OCI-LY7 (cell line): ENCODE measurements at regions not wholly inside any gene's neighbourhood (a gene's known extent, or its start where the extent isn't known, plus 50 kb on each side); places are given as distances from the start of the nearest gene placed in this dataset.
"Not testable (repeated sequence)": the region's sequence is repeated elsewhere in the genome, so short reads cannot be mapped to it uniquely, and the experiment has no call there.

Source experiments
- BruUV-seq: library from RNA; stranded (reverse); fragments of 400-500 nt; replicated peaks from 2 replicates; lab custom pipeline; 2021; lab: Mats Ljungman, UMichigan
- CTCF ChIA-PET: fragments of 300-600 bp; sonication (Branson Sonifier 250); formaldehyde crosslinking; loops from one replicate; lab custom pipeline; 2022; ENCODE audit warnings: antibody characterized with exemption; ENCODE audit not compliant: unreplicated experiment; lab: Charles Lee
- POLR2A ChIA-PET: fragments of 300-600 bp; sonication (Branson Sonifier 250); formaldehyde crosslinking; loops from one replicate; lab custom pipeline; 2022; ENCODE audit warnings: antibody characterized with exemption; lab: Charles Lee
- DNase-seq: peaks from one replicate; pipeline ENCODE4 v3.0.0-alpha.2; 2015; ENCODE audit warnings: low spot score
- H2AFZ ChIP-seq: fragments of 200-600 bp; sonication (generic), shearing (Covaris generic); 2 replicates; pipeline ENCODE4 v1.6.1; 2014; ENCODE audit warnings: mild to moderate bottlenecking, antibody characterized with exemption, low read length, moderate library complexity
- H3K27ac ChIP-seq: fragments of 200-600 bp; sonication (generic); 2 replicates; pipeline ENCODE4 v1.5.1; 2014; ENCODE audit warnings: mixed run types, low read depth, mild to moderate bottlenecking, moderate library complexity, low read length, inconsistent platforms; ENCODE audit not compliant: poor library complexity, severe bottlenecking
- H3K36me3 ChIP-seq: fragments of 200-600 bp; sonication (generic); 2 replicates; pipeline ENCODE4 v1.6.1; 2014; ENCODE audit warnings: mild to moderate bottlenecking, antibody characterized with exemption, low read length, moderate library complexity, mixed read lengths; ENCODE audit not compliant: insufficient read depth
- H3K4me1 ChIP-seq: fragments of 200-600 bp; sonication (generic); 2 replicates; pipeline ENCODE4 v1.5.1; 2014; ENCODE audit warnings: mild to moderate bottlenecking, low read length; ENCODE audit not compliant: insufficient read depth, poor library complexity, severe bottlenecking
- H3K4me2 ChIP-seq: fragments of 200-600 bp; sonication (generic); 2 replicates; pipeline ENCODE4 v1.6.1; 2014; ENCODE audit warnings: mild to moderate bottlenecking, low read length
- H3K4me3 ChIP-seq: fragments of 200-600 bp; sonication (generic); 2 replicates; pipeline ENCODE4 v1.5.1; 2014; ENCODE audit warnings: mild to moderate bottlenecking, low read depth, low read length; ENCODE audit not compliant: poor library complexity, severe bottlenecking
- H3K79me2 ChIP-seq: fragments of 200-600 bp; sonication (generic); 2 replicates; pipeline ENCODE4 v1.6.1; 2016; ENCODE audit warnings: low read depth, mild to moderate bottlenecking, low read length, moderate library complexity, mixed read lengths; ENCODE audit not compliant: insufficient read depth
- H3K9me2 ChIP-seq: fragments of 200-600 bp; sonication (generic); 2 replicates; pipeline ENCODE4 v1.6.1; 2016; ENCODE audit warnings: mild to moderate bottlenecking, low read length, mixed read lengths; ENCODE audit not compliant: insufficient read depth
- H3K9me3 ChIP-seq: fragments of 200-600 bp; sonication (generic); 2 replicates; pipeline ENCODE4 v1.6.1; 2014; ENCODE audit warnings: mild to moderate bottlenecking, mixed run types, low read length, mixed read lengths
- H4K20me1 ChIP-seq: fragments of 200-600 bp; sonication (generic); 2 replicates; pipeline ENCODE4 v1.6.1; 2014; ENCODE audit warnings: mild to moderate bottlenecking, antibody characterized with exemption, low read length, moderate library complexity, mixed read lengths; ENCODE audit not compliant: insufficient read depth
- EZH2phosphoT487 ChIP-seq: fragments of 200-600 bp; sonication (generic); IDR thresholded peaks from 2 replicates; pipeline ENCODE4 v1.6.1; 2018; ENCODE audit warnings: low read depth, borderline replicate concordance, mild to moderate bottlenecking, mixed run types, antibody characterized with exemption, low read length, moderate library complexity, mixed read lengths
- intact Hi-C: fragments of 100-400 bp; cut with micrococcal nuclease; formaldehyde crosslinking; loops from one replicate; pipeline ENCODE4 v1.10.0; 2022; ENCODE audit not compliant: unreplicated experiment
- TF ChIP-seq, protein P1 (sequence below): fragments of 200-600 bp; sonication (generic); conservative IDR thresholded peaks from 2 replicates; pipeline ENCODE4 v1.5.1; 2014; ENCODE audit warnings: mild to moderate bottlenecking, antibody characterized with exemption, low read length, moderate library complexity, mixed read lengths

DNA sequence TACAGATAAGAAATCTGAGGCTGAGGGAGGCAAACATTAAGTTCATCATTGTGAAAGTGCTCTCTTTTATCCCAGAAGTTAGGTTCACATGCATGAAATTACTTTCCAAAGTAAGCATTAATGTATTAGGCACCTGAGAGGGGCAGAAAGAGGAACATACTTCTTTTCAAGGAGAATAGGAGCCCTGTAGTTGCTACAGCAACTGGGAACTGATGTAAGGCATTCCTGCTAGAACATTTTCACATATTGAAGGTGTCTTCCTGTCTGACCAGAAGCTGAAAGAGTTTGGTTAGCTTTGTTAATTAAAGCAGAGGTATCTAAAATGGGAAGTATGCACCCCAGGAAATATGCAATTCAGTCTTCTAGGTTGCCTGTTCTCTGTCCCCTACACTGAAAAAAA is 65.5 kb upstream of the ZBTB20 start:
- no peaks in the 10 kb centered on the region for H3K9me2 ChIP-seq
- ChIA-PET CTCF (no interaction called here), POLR2A (no interaction called here)
- no peak for DNase-seq
- intact Hi-C loops = loop anchor here (10.0 kb wide), 1 partner anchor 602 kb away; no protein-coding TSS in a partner anchor
- no peaks in the 10 kb centered on the region for H4K20me1 ChIP-seq
- H3K4me1 ChIP-seq = no peaks in the 10 kb centered on the region
- no peaks in the 10 kb centered on the region for H3K36me3 ChIP-seq
- no TSS peak for BruUV-seq
- H3K27ac ChIP-seq = no peak overlapping the region
- no peak overlapping the region for H3K4me3 ChIP-seq
- H2AFZ ChIP-seq = no peak overlapping the region
- TF ChIP-seq, protein P1, sequence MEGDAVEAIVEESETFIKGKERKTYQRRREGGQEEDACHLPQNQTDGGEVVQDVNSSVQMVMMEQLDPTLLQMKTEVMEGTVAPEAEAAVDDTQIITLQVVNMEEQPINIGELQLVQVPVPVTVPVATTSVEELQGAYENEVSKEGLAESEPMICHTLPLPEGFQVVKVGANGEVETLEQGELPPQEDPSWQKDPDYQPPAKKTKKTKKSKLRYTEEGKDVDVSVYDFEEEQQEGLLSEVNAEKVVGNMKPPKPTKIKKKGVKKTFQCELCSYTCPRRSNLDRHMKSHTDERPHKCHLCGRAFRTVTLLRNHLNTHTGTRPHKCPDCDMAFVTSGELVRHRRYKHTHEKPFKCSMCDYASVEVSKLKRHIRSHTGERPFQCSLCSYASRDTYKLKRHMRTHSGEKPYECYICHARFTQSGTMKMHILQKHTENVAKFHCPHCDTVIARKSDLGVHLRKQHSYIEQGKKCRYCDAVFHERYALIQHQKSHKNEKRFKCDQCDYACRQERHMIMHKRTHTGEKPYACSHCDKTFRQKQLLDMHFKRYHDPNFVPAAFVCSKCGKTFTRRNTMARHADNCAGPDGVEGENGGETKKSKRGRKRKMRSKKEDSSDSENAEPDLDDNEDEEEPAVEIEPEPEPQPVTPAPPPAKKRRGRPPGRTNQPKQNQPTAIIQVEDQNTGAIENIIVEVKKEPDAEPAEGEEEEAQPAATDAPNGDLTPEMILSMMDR = no peak
- TF ChIP-seq EZH2phosphoT487 = no peak
- H3K9me3 ChIP-seq = no peaks in the 10 kb centered on the region
- H3K4me2 ChIP-seq = no peak overlapping the region
- H3K79me2 ChIP-seq = no peaks in the 10 kb centered on the region

DNA sequence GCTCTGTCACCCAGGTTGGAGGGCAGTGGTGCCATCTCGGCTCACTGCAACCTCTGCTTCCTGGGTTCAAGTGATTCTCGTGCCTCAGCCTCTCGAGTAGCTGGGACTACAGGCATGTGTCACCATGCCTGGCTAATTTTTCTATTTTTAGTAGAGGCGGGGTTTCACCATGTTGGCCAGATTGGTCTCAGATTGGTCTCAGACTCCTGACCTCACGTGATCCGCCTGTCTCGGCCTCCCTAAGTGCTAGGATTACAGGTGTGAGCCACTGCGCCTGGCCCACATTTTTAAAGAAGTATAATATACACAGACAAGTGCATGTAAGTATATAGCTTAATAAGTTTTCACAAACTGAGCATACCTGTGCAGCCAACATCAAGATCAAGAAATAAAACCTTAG is 66.0 kb upstream of the ZBTB20 start:
- H3K9me3 ChIP-seq, H3K36me3 ChIP-seq, H4K20me1 ChIP-seq, CTCF ChIA-PET, H3K79me2 ChIP-seq, DNase-seq, POLR2A ChIA-PET, H3K4me1 ChIP-seq, H3K4me3 ChIP-seq, BruUV-seq, H3K9me2 ChIP-seq, H2AFZ ChIP-seq, H3K4me2 ChIP-seq, H3K27ac ChIP-seq: not testable (repeated sequence)
- intact Hi-C loops = loop anchor here (10.0 kb wide), 1 partner anchor 602 kb away; no protein-coding TSS in a partner anchor

DNA sequence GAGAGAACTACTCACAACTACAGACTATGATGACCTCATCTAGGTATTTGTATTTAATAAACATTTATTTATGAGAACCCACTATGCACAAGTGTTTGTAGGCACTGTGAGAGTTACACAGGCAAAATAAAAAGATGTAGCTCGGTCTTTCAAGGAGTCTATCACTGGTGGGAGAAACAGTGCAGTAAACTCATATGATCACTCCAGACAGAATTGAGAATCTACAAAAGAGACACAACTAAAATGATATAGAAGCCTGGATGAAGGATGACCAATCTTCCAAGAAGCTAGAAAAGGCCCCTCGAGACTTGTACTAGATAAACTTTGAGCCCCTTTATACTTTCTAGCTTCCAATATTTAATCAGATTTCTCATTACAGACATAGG is 70.2 kb upstream of the ZBTB20 start:
- Histone ChIP-seq H3K9me3 (no peaks in the 10 kb centered on the region), H2AFZ (no peak overlapping the region), H3K79me2 (no peaks in the 10 kb centered on the region), H3K4me2 (no peak overlapping the region), H3K36me3 (no peaks in the 10 kb centered on the region), H3K4me3 (no peak overlapping the region), H4K20me1 (no peaks in the 10 kb centered on the region), H3K27ac (no peak overlapping the region), H3K4me1 (no peaks in the 10 kb centered on the region), H3K9me2 (no peaks in the 10 kb centered on the region)
- ChIA-PET POLR2A (no interaction called here), CTCF (no interaction called here)
- DNase-seq = no peak
- intact Hi-C loops = loop anchor here (1.0 to 10.0 kb wide), 2 partner anchors 476 to 598 kb away; no protein-coding TSS in a partner anchor
- no peak for TF ChIP-seq EZH2phosphoT487
- TF ChIP-seq, protein P1 = no peak
- BruUV-seq = no TSS peak
